Lung (tissue), 11 donors: ENCODE measurements at regions not wholly inside any gene's neighbourhood (a gene's known extent, or its start where the extent isn't known, plus 50 kb on each side); places are given as distances from the start of the nearest gene placed in this dataset.

Experiments
- ATAC-seq: fragments of 200-7000 bp; cut with Tn5 transposase; one replicate; pipeline ENCODE4 v1.9.1; 2020; ENCODE audit warnings: moderate number of reproducible peaks; ENCODE audit not compliant: insufficient read depth, low FRiP score
- DNase-seq, 3 donors: peaks; one replicate each; pipeline ENCODE4 v3.0.0-alpha.2; 2013 to 2017
- H3K27ac ChIP-seq, 2 donors: one replicate each; pipeline ENCODE4 v1.5.1; 2013; ENCODE audit warnings: mild to moderate bottlenecking in 2 of 2, moderate library complexity in 2 of 2, control low read depth in 1 of 2, inconsistent platforms in 1 of 2, low read depth in 1 of 2, low read length in 1 of 2
- H3K27me3 ChIP-seq, 3 donors: one replicate each; pipeline ENCODE4 v1.5.1; 2013; ENCODE audit warnings: low read length in 2 of 3; ENCODE audit not compliant: control insufficient read depth in 3 of 3, insufficient read depth in 3 of 3
- H3K36me3 ChIP-seq, 4 donors: one replicate each; pipeline ENCODE4 v1.5.1; 2013; ENCODE audit warnings: low read length in 4 of 4, mild to moderate bottlenecking in 1 of 4, moderate library complexity in 1 of 4; ENCODE audit not compliant: control insufficient read depth in 4 of 4, insufficient read depth in 4 of 4
- H3K4me1 ChIP-seq, 5 donors: one replicate each; pipeline ENCODE4 v1.5.1; 2013; ENCODE audit warnings: low read length in 5 of 5, mild to moderate bottlenecking in 2 of 5, moderate library complexity in 1 of 5; ENCODE audit not compliant: control insufficient read depth in 5 of 5, insufficient read depth in 5 of 5
- H3K4me3 ChIP-seq: one replicate; pipeline ENCODE4 v1.5.1; 2013; ENCODE audit warnings: mild to moderate bottlenecking, control low read depth, moderate library complexity
- H3K9ac ChIP-seq, 2 donors: one replicate each; pipeline ENCODE4 v1.5.1; 2013; ENCODE audit warnings: low read length in 2 of 2, control low read depth in 1 of 2; ENCODE audit not compliant: insufficient read depth in 1 of 2
- H3K9me3 ChIP-seq, 4 donors: one replicate each; pipeline ENCODE4 v1.5.1; 2013; ENCODE audit warnings: low read length in 3 of 4, mild to moderate bottlenecking in 1 of 4, moderate library complexity in 1 of 4; ENCODE audit not compliant: control insufficient read depth in 4 of 4, insufficient read depth in 3 of 4
- CTCF ChIP-seq: IDR thresholded peaks from 2 replicates; pipeline ENCODE4 v1.5.1; 2012; ENCODE audit warnings: mild to moderate bottlenecking; ENCODE audit errors: control extremely low read depth, extremely low read depth
- whole genome bisulfite sequencing, 2 donors: extraction: QIAGEN DNeasy Blood & Tissue Kit; methylation state at CpG; one replicate each; pipeline ENCODE4 v1.1.7; 2013; 5-methylcytosine and 5-hydroxymethylcytosine counted together
- donor health status: control.
- donor health status: control.
- donor health status: Bipolar disorder and iron deficiency.
- donor health status: healthy.
- donor health status: DM: yes; HTN: yes; CAD: no.

GRCh38 chr11:134792677-134793076 is 380.6 kb upstream of the B3GAT1 start:
- no peak overlapping the region for H3K27ac ChIP-seq
- no peak overlapping the region for H3K9ac ChIP-seq
- H3K4me1 ChIP-seq: no peaks in the 10 kb centered on the region
- no peak overlapping the region for H3K4me3 ChIP-seq
- H3K36me3 ChIP-seq: no peaks in the 10 kb centered on the region
- H3K27me3 ChIP-seq: peaks cover 0 to 20% (median 0%) of the 10 kb centered on the region in 3 donors
- DNase-seq: no peak
- peaks cover 0 to 4% (median 0%) of the 10 kb centered on the region in 4 donors for H3K9me3 ChIP-seq
- TF ChIP-seq CTCF: no peak
- ATAC-seq: no peak
- 84 to 91% methylated on average over 5 of the region's 5 CpGs for WGBS, 2 donors

GRCh38 chr11:134792044-134792443 is 380.0 kb upstream of the B3GAT1 start:
- WGBS, 2 donors: 66 to 67% methylated on average over 7 of the region's 7 CpGs
- no peak for TF ChIP-seq CTCF
- ATAC-seq: no peak

GRCh38 chr11:134791102-134791501 is 379.1 kb upstream of the B3GAT1 start:
- TF ChIP-seq CTCF: no peak
- 52 to 62% methylated on average over 2 of the region's 2 CpGs for WGBS, 2 donors

More at GRCh38 chr11:134792044-134792443, 380.0 kb upstream of the B3GAT1 start:
- DNase-seq: no peak
- Histone ChIP-seq H3K9ac (no peak overlapping the region), H3K27ac (no peak overlapping the region), H3K36me3 (no peaks in the 10 kb centered on the region), H3K27me3 (peaks cover 0 to 22% (median 0%) of the 10 kb centered on the region in 3 donors), H3K4me1 (no peaks in the 10 kb centered on the region), H3K9me3 (peaks cover 0 to 4% (median 0%) of the 10 kb centered on the region in 4 donors), H3K4me3 (no peak overlapping the region)

GRCh38 chr11:134789104-134789503 is 377.1 kb upstream of the B3GAT1 start:
- DNase-seq: no peak
- WGBS, 2 donors: 89 to 91% methylated on average over 10 of the region's 10 CpGs
- Histone ChIP-seq H3K27me3 (peaks cover 0 to 26% (median 2%) of the 10 kb centered on the region in 3 donors), H3K9me3 (no peaks in the 10 kb centered on the region), H3K36me3 (no peaks in the 10 kb centered on the region), H3K4me3 (no peak overlapping the region), H3K27ac (no peak overlapping the region), H3K9ac (no peak overlapping the region), H3K4me1 (no peaks in the 10 kb centered on the region)
- TF ChIP-seq CTCF: no peak
- ATAC-seq: no peak

More at GRCh38 chr11:134791102-134791501, 379.1 kb upstream of the B3GAT1 start:
- peaks cover 0 to 26% (median 2%) of the 10 kb centered on the region in 3 donors for H3K27me3 ChIP-seq
- ATAC-seq (no peak), DNase-seq (no peak)
- H3K9me3 ChIP-seq: peaks cover 0 to 4% (median 0%) of the 10 kb centered on the region in 4 donors
- H3K9ac ChIP-seq: no peak overlapping the region
- H3K36me3 ChIP-seq: no peaks in the 10 kb centered on the region
- H3K27ac ChIP-seq: no peak overlapping the region
- no peak overlapping the region for H3K4me3 ChIP-seq
- H3K4me1 ChIP-seq: no peaks in the 10 kb centered on the region
